ENCODE measurements at regions not wholly inside any gene's neighbourhood (a gene's known extent, or its start where the extent isn't known, plus 50 kb on each side); places are given as distances from the start of the nearest gene placed in this dataset.

- Histone ChIP-seq H3K9me3 (replicated peaks in 1 of 3) (no peaks in the 10 kb centered on the region), H3K27ac (no peak overlapping the region), H3K36me3 (replicated peaks in 1 of 2) (no peaks in the 10 kb centered on the region), H3K27me3 (no peaks in the 10 kb centered on the region), H3K4me1 (replicated peaks in 1 of 2) (peaks cover 0 to 11% of the 10 kb centered on the region in 2 donors), H3K4me3 (no peak overlapping the region)
- TF ChIP-seq CTCF (IDR thresholded peaks at IDR 0.05) (no peak), POLR2A (IDR thresholded peaks at IDR 0.05) (no peak)
- no peak for DNase-seq
- 69 to 76% (median 72%) methylated on average over 6 of the region's 6 CpGs for WGBS, 4 donors
- intact Hi-C loops (cut with DNase I): no loop called here
Measured at GRCh38 chr1:229987953-229988352, 79.1 kb upstream of the GALNT2 start.

DNA sequence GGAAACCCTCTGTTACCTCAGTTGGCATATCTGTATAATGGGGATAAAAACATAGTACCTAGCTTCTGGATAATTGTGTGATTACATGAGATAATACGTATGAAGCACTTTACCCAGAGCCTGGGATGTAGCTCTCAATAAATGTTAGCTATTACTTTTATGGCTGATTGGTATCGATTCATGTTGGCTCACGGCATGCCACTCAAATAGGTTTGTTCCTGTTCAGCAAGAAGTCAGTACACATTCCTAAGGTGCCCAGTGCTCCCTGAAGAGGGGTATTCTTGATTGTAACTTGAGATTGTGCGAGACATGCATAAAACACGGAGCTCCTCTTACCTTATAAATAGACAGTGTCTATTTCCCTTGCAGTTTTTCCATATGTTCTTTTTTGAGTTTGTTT, 78.5 kb upstream of the GALNT2 start:
- Histone ChIP-seq H3K4me1 (replicated peaks in 1 of 2) (peaks cover 0 to 11% of the 10 kb centered on the region in 2 donors), H3K27ac (no peak overlapping the region), H3K4me3 (no peak overlapping the region), H3K36me3 (replicated peaks in 1 of 2) (no peaks in the 10 kb centered on the region), H3K27me3 (no peaks in the 10 kb centered on the region), H3K9me3 (replicated peaks in 1 of 3) (no peaks in the 10 kb centered on the region)
- DNase-seq: no peak
- intact Hi-C loops (cut with DNase I): no loop called here
- no peak for TF ChIP-seq CTCF (IDR thresholded peaks at IDR 0.05)
- no peak for TF ChIP-seq POLR2A (IDR thresholded peaks at IDR 0.05)
- 83 to 94% (median 92%) methylated on average over 5 of the region's 5 CpGs for WGBS, 4 donors

DNA sequence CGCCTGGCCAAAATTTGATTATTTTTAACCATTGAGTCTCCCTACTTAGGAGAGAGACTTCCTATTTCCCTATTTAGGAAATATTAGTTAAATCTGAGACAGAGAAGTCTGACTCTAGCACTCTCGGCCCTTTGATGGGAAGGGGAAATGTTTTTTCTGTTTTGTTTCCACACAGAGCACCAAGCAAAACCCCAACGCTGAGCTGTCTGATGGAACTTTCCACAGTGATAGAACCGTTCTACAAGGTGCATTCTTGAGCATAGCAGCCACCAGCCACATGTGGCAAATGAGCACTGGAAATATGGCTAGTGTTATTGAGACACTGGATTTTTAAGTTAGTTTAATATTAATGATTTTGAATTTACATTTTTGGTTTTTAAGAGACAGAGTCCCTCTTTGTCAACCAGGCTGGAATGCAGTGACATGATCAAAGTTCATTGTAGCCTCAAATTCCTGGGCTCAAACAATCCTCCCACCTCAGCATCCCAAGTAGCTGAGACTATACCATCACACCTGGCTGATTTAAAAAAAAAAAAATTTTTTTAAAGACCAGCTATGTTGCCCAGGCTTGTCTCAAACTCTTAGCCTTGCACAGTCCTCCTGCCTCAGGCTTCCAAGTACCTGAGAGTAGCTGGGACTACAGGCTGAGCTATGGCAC, 77.3 kb upstream of the GALNT2 start:
- Histone ChIP-seq H3K27ac (no peak overlapping the region), H3K4me3 (no peak overlapping the region), H3K27me3 (no peaks in the 10 kb centered on the region), H3K36me3 (replicated peaks in 1 of 2) (no peaks in the 10 kb centered on the region), H3K4me1 (replicated peaks in 1 of 2) (peaks cover 0 to 11% of the 10 kb centered on the region in 2 donors), H3K9me3 (replicated peaks in 1 of 3) (no peaks in the 10 kb centered on the region)
- DNase-seq: no peak
- WGBS, 4 donors: 71 to 77% (median 71%) methylated on average over 4 of the region's 4 CpGs
- TF ChIP-seq CTCF (IDR thresholded peaks at IDR 0.05) (no peak), POLR2A (IDR thresholded peaks at IDR 0.05) (no peak)
- intact Hi-C loops (cut with DNase I): no loop called here

DNA sequence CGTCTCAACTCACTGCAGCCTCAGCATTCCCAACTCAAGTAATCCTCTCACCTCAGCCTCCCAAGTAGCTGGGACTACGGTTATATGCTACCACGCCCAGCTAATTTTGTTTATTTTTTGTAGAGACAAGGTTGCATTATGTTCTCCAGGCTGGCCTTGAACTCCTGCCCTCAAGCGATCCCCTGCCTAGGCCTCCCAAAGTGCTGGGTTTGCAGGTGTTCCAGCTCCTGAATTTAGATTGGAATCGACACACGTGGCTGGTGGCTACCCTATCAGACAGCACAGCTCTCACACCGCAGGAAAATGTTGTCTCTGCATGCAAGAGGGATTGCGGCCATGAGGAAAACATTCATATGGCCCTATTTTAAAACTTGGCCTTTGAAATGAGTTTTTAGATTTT, 76.7 kb upstream of the GALNT2 start:
- Histone ChIP-seq H3K4me1 (replicated peaks in 1 of 2) (peaks cover 0 to 11% of the 10 kb centered on the region in 2 donors), H3K36me3 (replicated peaks in 1 of 2) (no peaks in the 10 kb centered on the region), H3K9me3 (replicated peaks in 1 of 3) (no peaks in the 10 kb centered on the region), H3K4me3 (no peak overlapping the region), H3K27me3 (no peaks in the 10 kb centered on the region), H3K27ac (no peak overlapping the region)
- DNase-seq: no peak
- 72 to 88% (median 82%) methylated on average over 8 of the region's 8 CpGs for WGBS, 4 donors
- intact Hi-C loops (cut with DNase I): no loop called here
- TF ChIP-seq POLR2A (IDR thresholded peaks at IDR 0.05) (no peak), CTCF (IDR thresholded peaks at IDR 0.05) (no peak)
